Colonic mucosa (tissue), 4 donors: ENCODE measurements at regions not wholly inside any gene's neighbourhood (a gene's known extent, or its start where the extent isn't known, plus 50 kb on each side); places are given as distances from the start of the nearest gene placed in this dataset.
"Not testable (repeated sequence)": the region's sequence is repeated elsewhere in the genome, so short reads cannot be mapped to it uniquely, and the experiment has no call there.

Source experiments
- DNase-seq: peaks from one replicate; pipeline ENCODE4 v3.0.0-alpha.2; 2020
- H3K27ac ChIP-seq: fragments of 200-600 bp; one replicate; pipeline ENCODE4 v1.8.0; 2021
- H3K27me3 ChIP-seq: fragments of 200-600 bp; one replicate; pipeline ENCODE4 v1.8.0; 2021
- H3K36me3 ChIP-seq: fragments of 200-600 bp; one replicate; pipeline ENCODE4 v1.8.0; 2021
- H3K4me1 ChIP-seq: fragments of 200-600 bp; one replicate; pipeline ENCODE4 v1.8.0; 2021; ENCODE audit warnings: mild to moderate bottlenecking
- H3K4me3 ChIP-seq: fragments of 200-600 bp; one replicate; pipeline ENCODE4 v1.8.0; 2021
- H3K9ac ChIP-seq, 2 donors: one replicate each; pipeline ENCODE4 v1.7.0; 2013; ENCODE audit warnings: control low read depth in 2 of 2, low read depth in 2 of 2, low read length in 2 of 2
- H3K9me3 ChIP-seq: fragments of 200-600 bp; one replicate; pipeline ENCODE4 v1.8.0; 2021
- intact Hi-C: fragments of 100-400 bp; cut with DNase I; formaldehyde crosslinking; loops from one replicate; pipeline ENCODE4 v1.14.1; 2022
- TF ChIP-seq, protein P1 (sequence below): fragments of 200-600 bp; IDR thresholded peaks from one replicate; pipeline ENCODE4 v1.8.0; 2022; ENCODE audit warnings: antibody characterized with exemption, mild to moderate bottlenecking
- donor health status: healthy.
- donor health status: DM: no; HTN: no; CAD: no.
- donor health status: DM: no; HTN: no; CAD: no.

DNA sequence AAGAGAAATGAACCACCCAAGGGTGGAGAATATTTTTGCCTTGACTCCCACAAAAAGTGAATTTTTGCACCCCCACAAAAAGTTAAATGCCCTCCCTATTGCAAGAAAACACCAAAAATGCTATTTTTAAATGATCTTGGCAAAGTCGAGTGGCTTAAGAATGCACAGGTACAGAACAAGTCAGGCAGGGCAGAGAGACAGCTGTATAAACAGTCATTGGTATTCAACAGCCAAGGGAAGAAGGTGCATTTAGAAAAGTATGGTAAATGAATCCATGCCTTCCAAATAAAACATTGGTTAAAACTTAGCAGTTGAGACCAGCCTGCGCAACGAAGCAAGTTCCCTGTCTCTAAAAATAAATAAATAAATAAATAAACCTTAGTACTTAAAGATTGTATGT lies 169.3 kb downstream of the CHIC2 start:
- Histone ChIP-seq H3K9ac (no peak overlapping the region), H3K27me3 (no peaks in the 10 kb centered on the region), H3K4me1 (no peaks in the 10 kb centered on the region), H3K9me3 (no peaks in the 10 kb centered on the region), H3K27ac (no peak overlapping the region), H3K4me3 (no peak overlapping the region), H3K36me3 (no peaks in the 10 kb centered on the region)
- no peak for DNase-seq
- TF ChIP-seq, protein P1, sequence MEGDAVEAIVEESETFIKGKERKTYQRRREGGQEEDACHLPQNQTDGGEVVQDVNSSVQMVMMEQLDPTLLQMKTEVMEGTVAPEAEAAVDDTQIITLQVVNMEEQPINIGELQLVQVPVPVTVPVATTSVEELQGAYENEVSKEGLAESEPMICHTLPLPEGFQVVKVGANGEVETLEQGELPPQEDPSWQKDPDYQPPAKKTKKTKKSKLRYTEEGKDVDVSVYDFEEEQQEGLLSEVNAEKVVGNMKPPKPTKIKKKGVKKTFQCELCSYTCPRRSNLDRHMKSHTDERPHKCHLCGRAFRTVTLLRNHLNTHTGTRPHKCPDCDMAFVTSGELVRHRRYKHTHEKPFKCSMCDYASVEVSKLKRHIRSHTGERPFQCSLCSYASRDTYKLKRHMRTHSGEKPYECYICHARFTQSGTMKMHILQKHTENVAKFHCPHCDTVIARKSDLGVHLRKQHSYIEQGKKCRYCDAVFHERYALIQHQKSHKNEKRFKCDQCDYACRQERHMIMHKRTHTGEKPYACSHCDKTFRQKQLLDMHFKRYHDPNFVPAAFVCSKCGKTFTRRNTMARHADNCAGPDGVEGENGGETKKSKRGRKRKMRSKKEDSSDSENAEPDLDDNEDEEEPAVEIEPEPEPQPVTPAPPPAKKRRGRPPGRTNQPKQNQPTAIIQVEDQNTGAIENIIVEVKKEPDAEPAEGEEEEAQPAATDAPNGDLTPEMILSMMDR: no peak
- intact Hi-C loops: no loop called here

DNA sequence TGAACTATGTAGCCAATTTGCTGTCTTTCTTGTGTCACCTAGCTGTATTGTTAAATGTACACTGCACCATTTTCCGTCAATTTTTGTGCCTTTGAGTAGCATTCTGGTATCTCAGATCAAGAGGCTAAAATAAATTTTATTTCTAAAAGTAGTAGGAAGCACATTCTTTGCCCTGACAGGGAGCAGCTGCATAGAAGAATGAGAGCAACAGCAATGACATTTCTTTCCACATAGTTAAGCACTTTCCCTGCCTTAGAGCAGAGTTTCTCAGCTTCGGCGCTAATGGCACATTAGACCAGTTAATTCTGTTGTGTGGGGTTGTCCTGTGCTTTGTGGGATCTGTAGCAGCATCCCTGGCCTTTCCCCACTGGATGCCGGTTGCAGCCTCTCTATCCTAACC lies 173.9 kb downstream of the CHIC2 start:
- DNase-seq: no peak
- H3K27ac ChIP-seq: no peak overlapping the region
- H3K36me3 ChIP-seq: no peaks in the 10 kb centered on the region
- TF ChIP-seq, protein P1: no peak
- no peak overlapping the region for H3K9ac ChIP-seq
- no peaks in the 10 kb centered on the region for H3K9me3 ChIP-seq
- no peaks in the 10 kb centered on the region for H3K27me3 ChIP-seq
- no peaks in the 10 kb centered on the region for H3K4me1 ChIP-seq
- H3K4me3 ChIP-seq: no peak overlapping the region
- intact Hi-C loops: no loop called here

DNA sequence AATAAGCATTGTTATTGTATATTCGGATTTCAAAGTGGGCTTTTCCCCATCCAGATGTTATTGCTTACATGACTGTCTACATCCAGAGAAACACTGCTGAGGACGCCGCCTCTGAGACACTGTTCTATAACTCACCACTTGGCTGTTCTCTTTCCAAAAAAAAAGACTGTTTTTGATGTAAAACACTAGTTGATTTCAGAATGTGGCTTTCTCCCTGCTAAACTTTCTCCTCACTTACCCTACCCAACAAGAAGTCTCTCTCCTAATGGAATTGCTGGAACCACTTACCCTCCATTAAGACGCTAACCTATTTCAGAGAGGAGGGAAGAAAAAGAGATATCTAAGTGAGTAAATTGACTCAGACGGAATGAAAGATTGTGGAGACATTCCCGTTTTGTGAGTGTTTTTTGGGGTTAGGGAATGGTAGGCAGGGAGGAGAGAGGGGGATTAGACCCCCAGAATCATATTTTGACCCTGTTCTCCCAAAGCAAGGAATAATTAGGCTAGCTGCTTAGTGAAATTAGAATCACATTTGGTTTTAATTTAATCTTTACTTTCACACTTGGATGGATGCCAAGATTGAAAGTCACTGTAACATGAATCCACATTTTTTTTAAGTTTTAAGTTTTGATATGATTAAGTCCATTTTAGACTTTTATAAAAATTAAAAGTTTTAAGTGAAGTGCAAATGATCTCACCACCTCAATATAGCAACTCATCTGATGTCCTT lies 174.9 kb downstream of the CHIC2 start:
- Histone ChIP-seq H3K9ac (no peak overlapping the region), H3K9me3 (no peaks in the 10 kb centered on the region), H3K27ac (no peak overlapping the region), H3K36me3 (no peaks in the 10 kb centered on the region), H3K27me3 (no peaks in the 10 kb centered on the region), H3K4me3 (no peak overlapping the region), H3K4me1 (no peaks in the 10 kb centered on the region)
- TF ChIP-seq, protein P1: no peak
- intact Hi-C loops: no loop called here
- no peak for DNase-seq

DNA sequence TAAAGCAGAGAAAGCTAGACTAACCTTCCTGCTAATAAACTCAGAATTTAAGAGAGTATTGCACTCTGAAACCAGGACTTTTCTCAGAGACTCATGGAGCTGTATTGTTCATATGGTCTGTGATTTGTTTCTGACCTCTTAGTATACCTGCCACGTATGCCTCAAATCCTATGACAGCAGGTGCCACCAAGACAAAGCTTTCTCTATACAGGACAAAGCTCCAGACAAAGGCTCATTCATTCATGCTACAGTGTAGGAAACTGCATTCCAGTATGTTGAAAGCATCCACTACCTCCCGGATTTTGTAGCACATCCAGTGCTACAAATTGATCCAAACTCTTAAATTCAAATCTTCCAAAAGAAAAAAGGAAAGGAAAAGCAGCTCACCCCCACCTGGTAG lies 178.3 kb downstream of the CHIC2 start:
- Histone ChIP-seq H3K4me3 (no peak overlapping the region), H3K4me1 (no peaks in the 10 kb centered on the region), H3K36me3 (no peaks in the 10 kb centered on the region), H3K27me3 (no peaks in the 10 kb centered on the region), H3K9me3 (no peaks in the 10 kb centered on the region), H3K27ac (no peak overlapping the region), H3K9ac (no peak overlapping the region)
- TF ChIP-seq, protein P1: no peak
- DNase-seq: no peak
- intact Hi-C loops: no loop called here

DNA sequence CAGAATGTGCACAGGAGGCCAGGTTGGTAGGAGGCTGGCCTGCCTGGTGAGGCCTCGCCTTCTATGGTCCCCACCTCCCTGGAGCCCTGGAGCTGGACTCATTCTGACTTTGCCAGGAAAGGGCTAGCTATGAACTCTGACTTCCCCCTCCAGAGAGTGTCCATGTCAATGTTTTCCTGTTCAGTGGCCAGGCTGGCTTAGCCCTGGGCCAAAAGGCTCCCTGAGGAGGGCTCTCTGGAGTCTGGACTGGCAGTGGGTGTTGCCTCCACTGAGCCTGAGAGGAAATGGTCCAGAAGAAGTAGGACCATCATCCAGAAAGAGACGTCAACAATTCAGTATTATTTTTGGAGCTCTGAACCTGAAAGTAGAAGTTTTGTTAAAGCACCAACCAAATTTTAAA lies 178.7 kb downstream of the CHIC2 start:
- intact Hi-C loops: no loop called here
- TF ChIP-seq, protein P1: no peak
- Histone ChIP-seq H3K4me1 (no peaks in the 10 kb centered on the region), H3K4me3 (no peak overlapping the region), H3K27ac (no peak overlapping the region), H3K27me3 (no peaks in the 10 kb centered on the region), H3K9ac (no peak overlapping the region), H3K36me3 (no peaks in the 10 kb centered on the region), H3K9me3 (no peaks in the 10 kb centered on the region)
- no peak for DNase-seq

DNA sequence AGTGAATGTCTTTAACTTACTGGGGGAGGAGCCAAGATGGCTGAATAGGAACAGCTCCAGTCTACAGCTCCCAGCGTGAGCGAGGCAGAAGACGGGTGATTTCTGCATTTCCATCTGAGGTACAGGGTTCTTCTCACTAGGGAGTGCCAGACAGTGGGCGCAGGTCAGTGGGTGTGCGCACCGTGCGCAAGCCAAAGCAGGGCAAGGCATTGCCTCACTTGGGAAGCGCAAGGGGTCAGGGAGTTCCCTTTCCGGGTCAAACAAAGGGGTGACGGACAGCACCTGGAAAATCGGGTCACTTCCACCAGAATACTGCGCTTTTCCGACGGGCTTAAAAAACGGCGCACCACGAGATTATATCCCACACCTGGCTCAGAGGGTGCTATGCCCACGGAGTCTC lies 187.3 kb downstream of the CHIC2 start:
- H3K4me3 ChIP-seq, DNase-seq, intact Hi-C loops, H3K9me3 ChIP-seq, H3K27me3 ChIP-seq, H3K36me3 ChIP-seq, H3K27ac ChIP-seq, H3K4me1 ChIP-seq, H3K9ac ChIP-seq: not testable (repeated sequence)
